Parathyroid adenoma (tissue), 2 donors: ENCODE measurements at regions not wholly inside any gene's neighbourhood (a gene's known extent, or its start where the extent isn't known, plus 50 kb on each side); places are given as distances from the start of the nearest gene placed in this dataset.

Source experiments
- H2AFZ ChIP-seq: fragments of 300-600 bp; sonication (generic); one replicate; pipeline ENCODE4 v1.7.0; 2017; ENCODE audit warnings: antibody characterized with exemption, mild to moderate bottlenecking
- H3K27ac ChIP-seq: fragments of 300-600 bp; sonication (generic); one replicate; pipeline ENCODE4 v1.7.0; 2017
- H3K27me3 ChIP-seq: fragments of 300-600 bp; sonication (generic); one replicate; pipeline ENCODE4 v1.7.0; 2017; ENCODE audit warnings: low read length; ENCODE audit not compliant: control insufficient read depth, insufficient read depth
- H3K36me3 ChIP-seq: fragments of 300-600 bp; sonication (generic); one replicate; pipeline ENCODE4 v1.7.0; 2017; ENCODE audit warnings: low read length; ENCODE audit not compliant: control insufficient read depth, insufficient read depth
- H3K4me1 ChIP-seq: fragments of 300-600 bp; sonication (generic); one replicate; pipeline ENCODE4 v1.7.0; 2017; ENCODE audit warnings: control low read depth
- H3K4me2 ChIP-seq: fragments of 300-600 bp; sonication (generic); one replicate; pipeline ENCODE4 v1.7.0; 2017; ENCODE audit warnings: low read length
- H3K4me3 ChIP-seq: fragments of 300-600 bp; sonication (generic); one replicate; pipeline ENCODE4 v1.7.0; 2017; ENCODE audit warnings: low read depth, low read length
- H3K79me2 ChIP-seq: fragments of 300-600 bp; sonication (generic); one replicate; pipeline ENCODE4 v1.7.0; 2017; ENCODE audit warnings: control low read depth
- H3K9ac ChIP-seq: fragments of 300-600 bp; sonication (generic); one replicate; pipeline ENCODE4 v1.7.0; 2017; ENCODE audit warnings: mild to moderate bottlenecking
- H3K9me3 ChIP-seq: fragments of 300-600 bp; sonication (generic); one replicate; pipeline ENCODE4 v1.7.0; 2017; ENCODE audit warnings: low read length; ENCODE audit not compliant: control insufficient read depth
- CTCF ChIP-seq: fragments of 300-600 bp; sonication (generic); IDR thresholded peaks from one replicate; pipeline ENCODE4 v1.7.0; 2017; ENCODE audit warnings: antibody characterized with exemption, mild to moderate bottlenecking
- donor health status: primary hyperparathyroidism.

GRCh38 chr20:48211238-48211637 is 426.0 kb upstream of the SULF2 start:
- Histone ChIP-seq H3K9me3 (no peaks in the 10 kb centered on the region), H3K4me2 (no peak overlapping the region), H3K9ac (no peak overlapping the region), H3K79me2 (no peaks in the 10 kb centered on the region), H3K4me3 (no peak overlapping the region), H2AFZ (no peak overlapping the region), H3K4me1 (no peaks in the 10 kb centered on the region), H3K36me3 (no peaks in the 10 kb centered on the region), H3K27me3 (no peaks in the 10 kb centered on the region), H3K27ac (no peak overlapping the region)
- no peak for TF ChIP-seq CTCF

- Histone ChIP-seq H2AFZ (no peak overlapping the region), H3K27me3 (no peaks in the 10 kb centered on the region)
These were observed 425.1 kb upstream of the SULF2 start for GRCh38 chr20:48210111-48211027.

GRCh38 chr20:48209102-48209501 is 423.8 kb upstream of the SULF2 start:
- H3K4me2 ChIP-seq, result no peak overlapping the region
- no peaks in the 10 kb centered on the region for H3K36me3 ChIP-seq
- H3K9me3 ChIP-seq, result no peaks in the 10 kb centered on the region
- H3K79me2 ChIP-seq, result no peaks in the 10 kb centered on the region
- no peak for TF ChIP-seq CTCF
- no peak overlapping the region for H3K9ac ChIP-seq
- no peak overlapping the region for H3K27ac ChIP-seq
- no peaks in the 10 kb centered on the region for H3K4me1 ChIP-seq
- no peak overlapping the region for H3K4me3 ChIP-seq
- no peaks in the 10 kb centered on the region for H3K27me3 ChIP-seq
- no peak overlapping the region for H2AFZ ChIP-seq

More at GRCh38 chr20:48210111-48211027, 425.1 kb upstream of the SULF2 start:
- Histone ChIP-seq H3K9ac (no peak overlapping the region), H3K4me1 (no peaks in the 10 kb centered on the region), H3K79me2 (no peaks in the 10 kb centered on the region), H3K4me2 (no peak overlapping the region), H3K36me3 (no peaks in the 10 kb centered on the region), H3K9me3 (no peaks in the 10 kb centered on the region), H3K27ac (no peak overlapping the region), H3K4me3 (no peak overlapping the region)
- no peak for TF ChIP-seq CTCF

DNA sequence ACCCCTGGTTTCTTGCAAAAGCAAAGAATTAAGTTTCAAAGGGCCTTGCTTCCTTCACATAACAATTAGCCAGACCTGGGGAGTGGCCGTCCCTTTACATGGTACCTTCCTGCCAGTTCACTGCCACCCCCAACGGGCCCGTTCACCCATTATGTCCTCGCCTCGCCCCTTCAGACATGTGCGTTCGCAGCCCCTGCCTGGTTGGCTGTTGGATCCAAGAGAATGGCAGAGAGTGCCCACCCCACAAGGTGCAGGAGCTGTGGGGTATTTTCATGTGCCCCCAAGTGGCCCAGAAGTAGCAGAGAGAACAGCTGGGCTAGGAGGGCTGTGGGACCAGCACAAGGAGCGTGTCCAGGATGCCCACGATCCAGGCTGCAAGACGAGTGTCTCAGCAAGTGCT is 422.9 kb upstream of the SULF2 start:
- Histone ChIP-seq H3K9ac (no peak overlapping the region), H3K36me3 (no peaks in the 10 kb centered on the region), H3K4me1 (no peaks in the 10 kb centered on the region), H2AFZ (no peak overlapping the region), H3K79me2 (no peaks in the 10 kb centered on the region), H3K27me3 (no peaks in the 10 kb centered on the region), H3K4me3 (no peak overlapping the region), H3K4me2 (no peak overlapping the region), H3K27ac (no peak overlapping the region), H3K9me3 (no peaks in the 10 kb centered on the region)
- no peak for TF ChIP-seq CTCF

DNA sequence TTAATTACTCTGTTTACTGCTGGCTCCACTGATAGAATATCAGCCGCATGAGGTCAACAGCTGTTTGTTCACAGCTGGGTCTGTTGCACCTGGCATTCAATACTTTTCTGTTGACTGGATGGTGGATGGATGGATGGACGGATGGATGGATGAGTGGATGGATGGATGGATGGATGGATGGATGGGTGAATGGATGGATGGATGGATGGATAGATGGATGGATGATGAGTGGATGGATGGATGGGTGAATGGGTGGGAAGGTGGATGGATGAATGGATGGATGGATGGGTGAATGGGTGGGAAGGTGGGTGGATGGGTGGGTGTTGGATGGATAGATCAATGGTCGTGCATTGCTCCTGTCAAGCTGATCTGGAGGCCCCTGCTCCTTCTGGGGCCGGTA is 422.2 kb upstream of the SULF2 start:
- Histone ChIP-seq H2AFZ (no peak overlapping the region), H3K4me3 (no peak overlapping the region), H3K4me1 (no peaks in the 10 kb centered on the region), H3K9me3 (no peaks in the 10 kb centered on the region), H3K4me2 (no peak overlapping the region), H3K27me3 (no peaks in the 10 kb centered on the region), H3K36me3 (no peaks in the 10 kb centered on the region), H3K27ac (no peak overlapping the region), H3K79me2 (no peaks in the 10 kb centered on the region), H3K9ac (no peak overlapping the region)
- no peak for TF ChIP-seq CTCF
